Activated gamma-delta T cell treated with Interleukin-2 at 50 U/mL for 16 hours (primary cell): ENCODE measurements at regions not wholly inside any gene's neighbourhood (a gene's known extent, or its start where the extent isn't known, plus 50 kb on each side); places are given as distances from the start of the nearest gene placed in this dataset.

ENCODE experiments used
- DNase-seq: peaks from one replicate; pipeline ENCODE4 v3.0.0-alpha.2; 2020

- DNase-seq = no peak
Observed at GRCh38 chr4:12791536-12791935, 692.6 kb downstream of the RAB28 start.

GRCh38 chr4:12787261-12787660 is 696.9 kb downstream of the RAB28 start:
- DNase-seq = no peak

- no peak for DNase-seq
Observed at GRCh38 chr4:12778706-12779105, 705.4 kb downstream of the RAB28 start.

GRCh38 chr4:12778191-12778590 is 705.9 kb downstream of the RAB28 start:
- no peak for DNase-seq

- no peak for DNase-seq
Observed at GRCh38 chr4:12770351-12770750, 713.8 kb downstream of the RAB28 start.

GRCh38 chr4:12761694-12762093 is 722.4 kb downstream of the RAB28 start:
- DNase-seq = no peak

GRCh38 chr4:12747154-12747553 is 737.0 kb downstream of the RAB28 start:
- DNase-seq = no peak

GRCh38 chr4:12746221-12746620 is 737.9 kb downstream of the RAB28 start:
- no peak for DNase-seq

- DNase-seq = no peak
Observed at GRCh38 chr4:12734586-12734985, 749.6 kb downstream of the RAB28 start.

GRCh38 chr4:12729384-12729783 is 754.8 kb downstream of the RAB28 start:
- DNase-seq = no peak

- no peak for DNase-seq
Observed at GRCh38 chr4:12724510-12724909, 759.6 kb downstream of the RAB28 start.

GRCh38 chr4:12723849-12724447 is 760.2 kb downstream of the RAB28 start:
- DNase-seq = no peak

- no peak for DNase-seq
Observed at GRCh38 chr4:12716896-12717295, 767.2 kb downstream of the RAB28 start.

- no peak for DNase-seq
Observed at GRCh38 chr4:12712648-12713339, 771.3 kb downstream of the RAB28 start.

GRCh38 chr4:12707381-12708175 is 776.6 kb downstream of the RAB28 start:
- no peak for DNase-seq

GRCh38 chr4:12703036-12703435 is 781.1 kb downstream of the RAB28 start:
- DNase-seq = no peak

GRCh38 chr4:12701384-12701783 is 782.8 kb downstream of the RAB28 start:
- no peak for DNase-seq

GRCh38 chr4:12697970-12698369 is 786.2 kb downstream of the RAB28 start:
- DNase-seq = no peak

GRCh38 chr4:12692815-12693214 is 791.3 kb downstream of the RAB28 start:
- no peak for DNase-seq

- DNase-seq = no peak
Observed at GRCh38 chr4:12691168-12691567, 793.0 kb downstream of the RAB28 start.

GRCh38 chr4:12689457-12689856 is 794.7 kb downstream of the RAB28 start:
- no peak for DNase-seq

GRCh38 chr4:12679217-12679616 is 804.9 kb downstream of the RAB28 start:
- no peak for DNase-seq

- DNase-seq = no peak
Observed at GRCh38 chr4:12674184-12674583, 810.0 kb downstream of the RAB28 start.

GRCh38 chr4:12672303-12672702 is 811.8 kb downstream of the RAB28 start:
- DNase-seq = no peak
